DND-41 (cell line): ENCODE measurements at regions not wholly inside any gene's neighbourhood (a gene's known extent, or its start where the extent isn't known, plus 50 kb on each side); places are given as distances from the start of the nearest gene placed in this dataset.

Experiments
- EZH2 ChIP-seq: IDR thresholded peaks from 3 replicates; pipeline ENCODE4 v1.6.1; 2012; ENCODE audit warnings: borderline replicate concordance, low read depth, mild to moderate bottlenecking, moderate library complexity, low read length, inconsistent platforms; ENCODE audit not compliant: severe bottlenecking
- TF ChIP-seq, protein P1 (sequence below): IDR thresholded peaks from 2 replicates; pipeline ENCODE4 v1.5.1; 2012; ENCODE audit warnings: borderline replicate concordance, low read length, moderate library complexity, mild to moderate bottlenecking; ENCODE audit not compliant: poor library complexity, severe bottlenecking; ENCODE audit errors: extremely low read depth

DNA sequence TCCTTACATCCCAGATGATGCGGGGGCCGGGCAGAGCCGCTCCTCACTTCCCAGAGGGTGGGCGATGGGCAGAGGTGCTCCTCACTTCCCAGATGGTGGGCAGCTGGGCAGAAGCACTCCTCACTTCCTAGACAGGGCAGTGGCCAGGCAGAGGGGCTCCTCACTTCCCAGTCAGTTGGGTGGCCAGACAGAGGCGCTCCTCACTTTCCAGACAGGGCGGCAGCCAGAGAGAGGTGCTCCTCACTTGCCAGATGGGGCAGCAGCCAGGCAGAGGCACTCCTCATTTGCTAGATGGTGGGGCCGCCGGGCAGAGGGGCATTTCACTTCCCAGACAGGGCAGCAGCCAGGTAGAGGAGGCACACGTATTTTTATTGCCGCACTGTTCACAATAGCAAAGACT is 622.0 kb upstream of the KCNMB2 start:
- TF ChIP-seq EZH2 = no peak
- TF ChIP-seq, protein P1, sequence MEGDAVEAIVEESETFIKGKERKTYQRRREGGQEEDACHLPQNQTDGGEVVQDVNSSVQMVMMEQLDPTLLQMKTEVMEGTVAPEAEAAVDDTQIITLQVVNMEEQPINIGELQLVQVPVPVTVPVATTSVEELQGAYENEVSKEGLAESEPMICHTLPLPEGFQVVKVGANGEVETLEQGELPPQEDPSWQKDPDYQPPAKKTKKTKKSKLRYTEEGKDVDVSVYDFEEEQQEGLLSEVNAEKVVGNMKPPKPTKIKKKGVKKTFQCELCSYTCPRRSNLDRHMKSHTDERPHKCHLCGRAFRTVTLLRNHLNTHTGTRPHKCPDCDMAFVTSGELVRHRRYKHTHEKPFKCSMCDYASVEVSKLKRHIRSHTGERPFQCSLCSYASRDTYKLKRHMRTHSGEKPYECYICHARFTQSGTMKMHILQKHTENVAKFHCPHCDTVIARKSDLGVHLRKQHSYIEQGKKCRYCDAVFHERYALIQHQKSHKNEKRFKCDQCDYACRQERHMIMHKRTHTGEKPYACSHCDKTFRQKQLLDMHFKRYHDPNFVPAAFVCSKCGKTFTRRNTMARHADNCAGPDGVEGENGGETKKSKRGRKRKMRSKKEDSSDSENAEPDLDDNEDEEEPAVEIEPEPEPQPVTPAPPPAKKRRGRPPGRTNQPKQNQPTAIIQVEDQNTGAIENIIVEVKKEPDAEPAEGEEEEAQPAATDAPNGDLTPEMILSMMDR = no peak
